ENCODE measurements at regions not wholly inside any gene's neighbourhood (a gene's known extent, or its start where the extent isn't known, plus 50 kb on each side); places are given as distances from the start of the nearest gene placed in this dataset.
A peak's percentile ranks its signal among the peaks of the same experiment; 100 is the strongest.

DNA sequence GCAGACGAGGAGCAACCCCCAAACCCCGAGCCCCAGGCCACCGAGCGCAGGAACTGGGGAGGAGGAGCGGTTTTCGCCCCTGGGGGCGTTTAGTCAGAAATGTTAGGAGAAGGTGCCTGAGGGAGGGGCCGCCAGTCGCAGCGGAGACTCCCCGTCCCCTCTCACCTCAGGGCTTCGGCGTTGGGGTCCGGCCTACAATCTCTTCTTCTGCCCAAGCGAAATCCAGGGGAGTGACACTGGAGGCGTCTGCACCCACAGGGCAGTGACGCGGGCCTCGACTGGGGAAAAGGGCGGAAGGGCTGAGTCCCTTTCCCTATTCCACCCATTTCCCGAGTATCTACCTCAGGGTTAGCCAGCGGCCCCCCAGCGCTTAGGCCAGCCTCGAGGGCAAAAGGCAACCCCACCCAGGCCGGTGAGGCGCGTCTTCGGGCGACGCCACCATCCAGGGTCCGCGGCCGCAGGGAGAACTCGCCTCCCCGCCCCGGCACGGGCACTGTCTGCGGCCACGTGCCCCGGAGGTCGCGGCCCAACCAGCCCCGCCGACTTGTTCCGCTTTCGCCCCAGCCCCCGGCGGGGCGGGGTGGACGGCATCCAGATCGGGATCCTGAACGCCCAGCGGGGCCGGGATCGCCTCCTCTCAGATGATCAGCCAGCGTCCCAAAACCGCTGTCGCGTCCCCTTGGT, 118.7 kb upstream of the BARHL2 start:
- no peaks in the 10 kb centered on the region for H3K9me3 ChIP-seq (ENCODE audit: insufficient read depth, low read length)
- no peaks in the 10 kb centered on the region for H3K36me3 ChIP-seq (ENCODE audit: insufficient read depth, insufficient read length, low read length)
- no peak for TF ChIP-seq ZNF274 (IDR thresholded peaks at IDR 0.05; ENCODE audit: low read depth, low read length)
- TF ChIP-seq YY1 (IDR thresholded peaks at IDR 0.05; ENCODE audit: insufficient read depth, insufficient read length) = no peak
- no peak for TF ChIP-seq SUZ12 (IDR thresholded peaks at IDR 0.05; ENCODE audit: extremely low read depth, insufficient read depth, insufficient read length)
- H3K4me1 ChIP-seq (ENCODE audit: insufficient read depth, insufficient read length) = peaks cover 13% of the 10 kb centered on the region
- H3K4me3 ChIP-seq (ENCODE audit: insufficient read length, low read depth) = no peak overlapping the region
- H3K27me3 ChIP-seq (ENCODE audit: insufficient read depth, insufficient read length) = no peaks in the 10 kb centered on the region
- no peak for DNase-seq (ENCODE audit: low read depth, low spot score)
- H3K9ac ChIP-seq (ENCODE audit: insufficient read length, low read depth) = no peak overlapping the region

DNA sequence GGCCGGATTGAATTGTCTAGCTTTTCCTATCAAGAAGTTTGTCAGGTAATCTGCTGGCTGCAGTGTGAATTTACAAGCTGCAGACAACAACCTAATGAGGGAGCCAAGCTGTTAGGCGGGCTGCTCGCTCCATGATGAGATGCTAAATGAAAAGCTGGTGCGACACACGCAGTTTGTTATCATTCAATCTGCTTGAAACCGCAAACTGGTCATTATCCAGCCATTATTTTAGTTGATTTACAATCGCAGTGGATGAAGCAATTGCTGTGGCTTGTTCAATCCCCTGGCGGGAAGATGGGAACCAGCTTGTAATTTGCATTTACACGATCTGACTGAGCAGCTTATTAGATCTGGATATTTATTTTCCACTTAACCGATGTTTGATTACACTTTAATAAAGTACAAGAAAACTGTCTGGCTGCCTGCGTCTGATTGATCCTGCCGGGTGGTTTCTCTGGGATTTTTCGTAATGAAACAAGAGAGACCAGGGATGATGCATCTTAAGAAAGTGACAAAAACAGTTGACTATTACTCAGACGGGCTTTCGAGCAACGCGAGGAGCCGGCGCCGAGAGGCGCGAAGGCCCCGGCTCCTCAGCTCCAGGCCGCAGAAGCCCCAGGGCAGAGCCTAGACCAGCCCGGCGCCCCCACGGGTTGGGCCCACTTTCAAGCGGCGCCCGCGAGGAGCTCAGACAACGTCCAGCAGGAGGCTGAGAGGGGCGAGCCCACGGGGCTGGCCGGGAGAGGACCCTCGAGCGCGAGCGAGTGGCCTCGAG, 118.0 kb upstream of the BARHL2 start:
- H3K27me3 ChIP-seq (ENCODE audit: insufficient read depth, insufficient read length) = no peaks in the 10 kb centered on the region
- H3K4me1 ChIP-seq (ENCODE audit: insufficient read depth, insufficient read length) = peaks cover 13% of the 10 kb centered on the region
- TF ChIP-seq ZNF274 (IDR thresholded peaks at IDR 0.05; ENCODE audit: low read depth, low read length) (no peak), YY1 (IDR thresholded peaks at IDR 0.05; ENCODE audit: insufficient read depth, insufficient read length) (no peak), SUZ12 (IDR thresholded peaks at IDR 0.05; ENCODE audit: extremely low read depth, insufficient read depth, insufficient read length) (no peak)
- H3K9ac ChIP-seq (ENCODE audit: insufficient read length, low read depth) = peak overlapping the region; percentile 34
- no peak for DNase-seq (ENCODE audit: low read depth, low spot score)
- H3K9me3 ChIP-seq (ENCODE audit: insufficient read depth, low read length) = no peaks in the 10 kb centered on the region
- H3K36me3 ChIP-seq (ENCODE audit: insufficient read depth, insufficient read length, low read length) = no peaks in the 10 kb centered on the region
- no peak overlapping the region for H3K4me3 ChIP-seq (ENCODE audit: insufficient read length, low read depth)

DNA sequence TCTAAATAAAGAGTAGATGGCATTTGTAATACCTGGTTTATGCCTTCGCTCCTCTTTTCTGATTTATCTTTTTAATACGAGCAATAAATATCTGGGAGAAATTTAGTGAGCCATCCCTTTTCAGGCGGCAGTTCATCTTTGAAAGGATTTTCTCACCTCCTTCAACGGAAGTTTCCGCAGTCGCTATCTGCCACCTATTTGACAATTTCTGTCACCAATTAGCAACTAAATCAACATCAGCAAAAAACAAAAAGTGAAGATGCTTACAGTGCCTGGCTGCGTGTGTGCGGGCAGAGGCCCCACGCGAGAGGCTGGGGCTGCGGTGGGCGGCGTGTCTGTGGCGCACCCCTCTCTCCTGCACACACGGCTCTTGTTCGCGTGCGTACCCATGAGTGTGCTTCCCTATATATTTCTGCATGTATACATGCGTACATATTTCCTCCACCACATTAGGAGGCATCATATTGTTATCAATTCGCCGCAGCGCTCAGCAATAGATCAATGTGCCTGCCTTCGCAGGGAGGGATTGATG, 117.3 kb upstream of the BARHL2 start:
- DNase-seq (ENCODE audit: low read depth, low spot score) = no peak
- Histone ChIP-seq H3K27me3 (ENCODE audit: insufficient read depth, insufficient read length) (no peaks in the 10 kb centered on the region), H3K36me3 (ENCODE audit: insufficient read depth, insufficient read length, low read length) (no peaks in the 10 kb centered on the region), H3K9me3 (ENCODE audit: insufficient read depth, low read length) (no peaks in the 10 kb centered on the region), H3K4me3 (ENCODE audit: insufficient read length, low read depth) (no peak overlapping the region), H3K9ac (ENCODE audit: insufficient read length, low read depth) (peak overlapping the region; percentile 34), H3K4me1 (ENCODE audit: insufficient read depth, insufficient read length) (peaks cover 12% of the 10 kb centered on the region)
- no peak for TF ChIP-seq ZNF274 (IDR thresholded peaks at IDR 0.05; ENCODE audit: low read depth, low read length)
- no peak for TF ChIP-seq YY1 (IDR thresholded peaks at IDR 0.05; ENCODE audit: insufficient read depth, insufficient read length)
- TF ChIP-seq SUZ12 (IDR thresholded peaks at IDR 0.05; ENCODE audit: extremely low read depth, insufficient read depth, insufficient read length) = no peak

DNA sequence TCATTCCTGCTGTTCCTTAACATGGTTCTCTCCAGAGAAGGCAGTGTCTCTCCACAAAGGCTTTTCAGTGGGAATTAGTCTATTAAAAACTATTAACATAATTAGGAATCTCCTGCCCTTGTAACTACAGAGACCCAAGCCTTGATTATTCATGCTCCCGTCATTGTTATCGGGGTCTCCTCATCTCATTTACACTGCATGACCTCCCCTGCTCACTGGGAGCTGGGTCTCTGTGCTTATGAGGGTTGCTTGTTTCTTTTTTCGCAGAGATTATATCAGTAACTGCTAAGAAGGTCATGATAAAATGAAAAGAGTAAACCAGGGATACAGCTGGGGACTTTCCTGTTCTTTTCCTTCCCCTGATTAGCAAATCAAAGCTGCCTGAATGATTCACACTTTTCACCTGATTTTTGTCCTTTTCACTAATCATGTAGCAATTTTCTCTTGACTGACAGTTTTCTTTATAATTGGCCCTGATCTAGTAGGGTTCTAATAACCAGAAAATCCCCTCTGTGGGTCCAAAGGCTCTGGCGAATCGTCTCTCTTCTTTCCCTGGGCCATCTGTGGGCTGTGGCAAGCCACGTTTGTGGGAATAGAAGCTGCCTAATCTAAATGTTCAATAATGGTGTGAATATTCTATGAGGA, 116.5 kb upstream of the BARHL2 start:
- H3K4me1 ChIP-seq (ENCODE audit: insufficient read depth, insufficient read length) = peaks cover 11% of the 10 kb centered on the region
- TF ChIP-seq ZNF274 (IDR thresholded peaks at IDR 0.05; ENCODE audit: low read depth, low read length) = no peak
- no peak for TF ChIP-seq YY1 (IDR thresholded peaks at IDR 0.05; ENCODE audit: insufficient read depth, insufficient read length)
- no peak for TF ChIP-seq SUZ12 (IDR thresholded peaks at IDR 0.05; ENCODE audit: extremely low read depth, insufficient read depth, insufficient read length)
- no peak for DNase-seq (ENCODE audit: low read depth, low spot score)
- no peak overlapping the region for H3K9ac ChIP-seq (ENCODE audit: insufficient read length, low read depth)
- no peaks in the 10 kb centered on the region for H3K9me3 ChIP-seq (ENCODE audit: insufficient read depth, low read length)
- H3K27me3 ChIP-seq (ENCODE audit: insufficient read depth, insufficient read length) = no peaks in the 10 kb centered on the region
- H3K4me3 ChIP-seq (ENCODE audit: insufficient read length, low read depth) = no peak overlapping the region
- H3K36me3 ChIP-seq (ENCODE audit: insufficient read depth, insufficient read length, low read length) = no peaks in the 10 kb centered on the region

DNA sequence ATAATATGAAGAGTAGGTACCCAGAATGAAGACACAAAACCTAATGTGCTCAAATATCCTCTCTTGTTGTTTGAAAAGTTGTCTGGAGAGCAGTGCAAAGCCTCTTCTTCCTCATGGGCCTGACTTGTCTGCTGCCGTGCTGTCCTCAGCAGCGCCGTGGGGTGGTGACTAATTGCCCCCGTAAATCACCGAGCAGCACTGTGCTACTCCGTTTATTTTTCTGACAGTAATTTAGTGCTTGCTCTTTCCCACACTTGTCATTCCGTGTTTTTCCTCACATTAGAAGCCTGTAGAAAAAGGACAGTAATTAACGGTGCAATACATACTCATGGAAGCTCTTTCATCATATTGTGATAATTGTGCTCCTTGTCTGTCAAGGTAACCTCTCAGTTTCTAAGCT, 114.8 kb upstream of the BARHL2 start:
- Histone ChIP-seq H3K36me3 (ENCODE audit: insufficient read depth, insufficient read length, low read length) (no peaks in the 10 kb centered on the region), H3K27me3 (ENCODE audit: insufficient read depth, insufficient read length) (no peaks in the 10 kb centered on the region), H3K9me3 (ENCODE audit: insufficient read depth, low read length) (no peaks in the 10 kb centered on the region), H3K4me3 (ENCODE audit: insufficient read length, low read depth) (no peak overlapping the region), H3K4me1 (ENCODE audit: insufficient read depth, insufficient read length) (peaks cover 11% of the 10 kb centered on the region), H3K9ac (ENCODE audit: insufficient read length, low read depth) (no peak overlapping the region)
- no peak for TF ChIP-seq ZNF274 (IDR thresholded peaks at IDR 0.05; ENCODE audit: low read depth, low read length)
- no peak for TF ChIP-seq SUZ12 (IDR thresholded peaks at IDR 0.05; ENCODE audit: extremely low read depth, insufficient read depth, insufficient read length)
- TF ChIP-seq YY1 (IDR thresholded peaks at IDR 0.05; ENCODE audit: insufficient read depth, insufficient read length) = no peak
- DNase-seq (ENCODE audit: low read depth, low spot score) = no peak

DNA sequence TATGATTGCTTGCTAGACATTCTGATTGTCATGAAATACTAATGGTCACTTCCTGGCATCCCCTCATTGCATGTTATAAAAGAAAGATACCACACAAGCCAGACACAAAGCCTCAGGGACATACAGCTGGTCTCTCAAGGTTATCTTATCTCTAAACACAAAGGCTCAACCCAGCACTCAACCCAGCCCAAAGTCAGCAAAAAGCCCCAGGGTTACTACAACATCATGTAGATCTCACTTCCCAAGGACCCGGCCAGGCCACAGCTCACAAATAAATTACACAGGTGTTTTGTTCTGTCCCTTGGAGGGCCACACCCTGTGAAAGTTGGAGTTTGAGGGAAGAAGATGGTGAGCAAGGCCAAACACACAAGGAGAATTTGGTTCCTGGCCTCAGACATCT, 109.7 kb upstream of the BARHL2 start:
- Histone ChIP-seq H3K4me1 (ENCODE audit: insufficient read depth, insufficient read length) (peaks cover 3% of the 10 kb centered on the region), H3K9ac (ENCODE audit: insufficient read length, low read depth) (no peak overlapping the region), H3K4me3 (ENCODE audit: insufficient read length, low read depth) (no peak overlapping the region), H3K36me3 (ENCODE audit: insufficient read depth, insufficient read length, low read length) (no peaks in the 10 kb centered on the region), H3K9me3 (ENCODE audit: insufficient read depth, low read length) (no peaks in the 10 kb centered on the region), H3K27me3 (ENCODE audit: insufficient read depth, insufficient read length) (no peaks in the 10 kb centered on the region)
- no peak for DNase-seq (ENCODE audit: low read depth, low spot score)
- TF ChIP-seq ZNF274 (IDR thresholded peaks at IDR 0.05; ENCODE audit: low read depth, low read length) (no peak), SUZ12 (IDR thresholded peaks at IDR 0.05; ENCODE audit: extremely low read depth, insufficient read depth, insufficient read length) (no peak)

DNA sequence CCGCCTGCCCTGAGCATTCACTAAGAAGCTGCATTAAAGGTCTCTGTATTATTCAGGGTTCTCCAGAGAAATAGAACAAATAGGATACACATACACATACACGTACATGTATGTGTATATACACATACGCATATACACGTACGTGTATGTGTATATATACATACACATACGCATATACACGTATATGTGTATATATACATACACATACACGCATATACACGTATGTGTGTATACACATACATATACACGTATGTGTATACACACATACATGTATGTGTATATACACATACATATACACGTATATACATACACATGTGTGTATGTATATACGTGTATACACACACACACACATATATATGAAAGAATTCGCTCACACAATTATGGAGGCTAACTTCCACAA, 108.9 kb upstream of the BARHL2 start:
- Histone ChIP-seq H3K9me3 (ENCODE audit: insufficient read depth, low read length) (no peaks in the 10 kb centered on the region), H3K27me3 (ENCODE audit: insufficient read depth, insufficient read length) (no peaks in the 10 kb centered on the region), H3K4me3 (ENCODE audit: insufficient read length, low read depth) (no peak overlapping the region), H3K9ac (ENCODE audit: insufficient read length, low read depth) (no peak overlapping the region), H3K36me3 (ENCODE audit: insufficient read depth, insufficient read length, low read length) (no peaks in the 10 kb centered on the region), H3K4me1 (ENCODE audit: insufficient read depth, insufficient read length) (peaks cover 2% of the 10 kb centered on the region)
- no peak for DNase-seq (ENCODE audit: low read depth, low spot score)
- no peak for TF ChIP-seq YY1 (IDR thresholded peaks at IDR 0.05; ENCODE audit: insufficient read depth, insufficient read length)
- TF ChIP-seq ZNF274 (IDR thresholded peaks at IDR 0.05; ENCODE audit: low read depth, low read length) = no peak
- no peak for TF ChIP-seq SUZ12 (IDR thresholded peaks at IDR 0.05; ENCODE audit: extremely low read depth, insufficient read depth, insufficient read length)
